Fibroblast of lung (primary cell): ENCODE measurements at regions not wholly inside any gene's neighbourhood (a gene's known extent, or its start where the extent isn't known, plus 50 kb on each side); places are given as distances from the start of the nearest gene placed in this dataset.
"Not testable (repeated sequence)": the region's sequence is repeated elsewhere in the genome, so short reads cannot be mapped to it uniquely, and the experiment has no call there.

Experiments
- DNase-seq, 2 donors: peaks; one replicate each; pipeline versions ENCODE4 v3.0.0 to v3.0.0-alpha.2; 2010; ENCODE audit warnings: low read depth in 2 of 2
- H2AFZ ChIP-seq: 2 replicates; pipeline ENCODE4 v1.5.1; 2012; ENCODE audit warnings: low read length, control low read depth, inconsistent platforms
- H3K27ac ChIP-seq: 2 replicates; pipeline ENCODE4 v1.5.1; 2011; ENCODE audit warnings: low read length, control low read depth; ENCODE audit not compliant: insufficient read depth
- H3K27me3 ChIP-seq: 2 replicates; pipeline ENCODE4 v1.5.1; 2011; ENCODE audit warnings: mild to moderate bottlenecking, low read length; ENCODE audit not compliant: control insufficient read depth, insufficient read depth
- H3K36me3 ChIP-seq: 2 replicates; pipeline ENCODE4 v1.5.1; 2011; ENCODE audit warnings: low read length; ENCODE audit not compliant: control insufficient read depth, insufficient read depth
- H3K4me1 ChIP-seq: 2 replicates; pipeline ENCODE4 v1.5.1; 2011; ENCODE audit warnings: low read length; ENCODE audit not compliant: control insufficient read depth, insufficient read depth; ENCODE audit errors: extremely low read depth
- H3K4me2 ChIP-seq: 2 replicates; pipeline ENCODE4 v1.5.1; 2011; ENCODE audit warnings: low read length, control low read depth; ENCODE audit not compliant: insufficient read depth; ENCODE audit errors: extremely low read depth
- H3K4me3 ChIP-seq, 4 experiments: fragments of 200-600 bp in 1 of 4; sonication (generic) in 1 of 4; replicated peaks in 1 of 4; 2 replicates each; pipeline ENCODE4 v1.5.1; 2011 to 2016; ENCODE audit warnings: low read length in 4 of 4, low read depth in 3 of 4, mild to moderate bottlenecking in 3 of 4, control low read depth in 2 of 4, inconsistent platforms in 1 of 4, mixed read lengths in 1 of 4; ENCODE audit not compliant: insufficient read depth in 1 of 4; ENCODE audit errors: control extremely low read depth in 1 of 4
- H3K79me2 ChIP-seq: 2 replicates; pipeline ENCODE4 v1.5.1; 2012; ENCODE audit warnings: mild to moderate bottlenecking, low read length, inconsistent platforms; ENCODE audit not compliant: control insufficient read depth, insufficient read depth
- H3K9ac ChIP-seq: 2 replicates; pipeline ENCODE4 v1.5.1; 2011; ENCODE audit warnings: mild to moderate bottlenecking, low read length, control low read depth; ENCODE audit not compliant: insufficient read depth
- H3K9me3 ChIP-seq: 2 replicates; pipeline ENCODE4 v1.5.1; 2012; ENCODE audit warnings: low read depth, low read length; ENCODE audit not compliant: control insufficient read depth, insufficient read depth
- H4K20me1 ChIP-seq: 2 replicates; pipeline ENCODE4 v1.5.1; 2011; ENCODE audit warnings: low read length; ENCODE audit not compliant: control insufficient read depth, insufficient read depth; ENCODE audit errors: extremely low read depth
- EZH2 ChIP-seq: IDR thresholded peaks from 2 replicates; pipeline ENCODE4 v1.5.1; 2012; ENCODE audit warnings: low read length, control low read depth, mild to moderate bottlenecking; ENCODE audit errors: missing control alignments
- TF ChIP-seq, protein P1 (sequence below), 2 donors: IDR thresholded peaks in 1 of 2; conservative IDR thresholded peaks in 1 of 2; 1 replicate in 1 of 2; 2 replicates in 1 of 2; pipeline ENCODE4 v1.5.1; 2011 to 2012; ENCODE audit warnings: low read length in 2 of 2, control low read depth in 1 of 2, inconsistent platforms in 1 of 2, low read depth in 1 of 2, mild to moderate bottlenecking in 1 of 2

DNA sequence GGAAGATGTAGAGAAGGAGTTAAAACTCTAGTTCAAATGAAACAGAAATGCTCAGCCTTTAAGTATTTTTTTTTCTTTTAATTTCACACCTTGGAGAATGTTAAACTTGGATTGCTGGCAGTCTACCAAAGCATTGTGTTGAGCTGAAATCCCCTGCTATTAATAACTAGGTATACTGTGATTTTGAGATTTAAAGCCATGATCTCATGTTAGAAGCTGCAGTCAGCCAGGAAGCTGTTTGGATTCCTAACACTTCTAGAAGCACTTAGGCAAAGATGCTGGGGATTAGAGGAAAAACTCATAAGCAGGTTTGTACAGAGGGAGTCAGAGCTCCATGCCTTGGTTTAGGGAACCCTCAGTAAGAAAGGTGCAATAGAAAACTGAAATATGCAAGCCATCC is 141.4 kb downstream of the KIF4B start:
- Histone ChIP-seq H3K9me3 (no peaks in the 10 kb centered on the region), H3K27ac (no peak overlapping the region), H3K9ac (no peak overlapping the region), H3K4me2 (no peak overlapping the region), H4K20me1 (no peaks in the 10 kb centered on the region), H3K4me3 (no peak overlapping the region), H2AFZ (no peak overlapping the region), H3K4me1 (no peaks in the 10 kb centered on the region), H3K36me3 (no peaks in the 10 kb centered on the region), H3K27me3 (no peaks in the 10 kb centered on the region), H3K79me2 (no peaks in the 10 kb centered on the region)
- TF ChIP-seq, protein P1, sequence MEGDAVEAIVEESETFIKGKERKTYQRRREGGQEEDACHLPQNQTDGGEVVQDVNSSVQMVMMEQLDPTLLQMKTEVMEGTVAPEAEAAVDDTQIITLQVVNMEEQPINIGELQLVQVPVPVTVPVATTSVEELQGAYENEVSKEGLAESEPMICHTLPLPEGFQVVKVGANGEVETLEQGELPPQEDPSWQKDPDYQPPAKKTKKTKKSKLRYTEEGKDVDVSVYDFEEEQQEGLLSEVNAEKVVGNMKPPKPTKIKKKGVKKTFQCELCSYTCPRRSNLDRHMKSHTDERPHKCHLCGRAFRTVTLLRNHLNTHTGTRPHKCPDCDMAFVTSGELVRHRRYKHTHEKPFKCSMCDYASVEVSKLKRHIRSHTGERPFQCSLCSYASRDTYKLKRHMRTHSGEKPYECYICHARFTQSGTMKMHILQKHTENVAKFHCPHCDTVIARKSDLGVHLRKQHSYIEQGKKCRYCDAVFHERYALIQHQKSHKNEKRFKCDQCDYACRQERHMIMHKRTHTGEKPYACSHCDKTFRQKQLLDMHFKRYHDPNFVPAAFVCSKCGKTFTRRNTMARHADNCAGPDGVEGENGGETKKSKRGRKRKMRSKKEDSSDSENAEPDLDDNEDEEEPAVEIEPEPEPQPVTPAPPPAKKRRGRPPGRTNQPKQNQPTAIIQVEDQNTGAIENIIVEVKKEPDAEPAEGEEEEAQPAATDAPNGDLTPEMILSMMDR (conservative IDR thresholded peaks at IDR 0.05 in 1 of 2, IDR thresholded peaks at IDR 0.05 in 1 of 2; ENCODE audit: low read depth in 1 of 2, low read length in 2 of 2), result no peak
- TF ChIP-seq EZH2, result no peak
- no peak for DNase-seq

DNA sequence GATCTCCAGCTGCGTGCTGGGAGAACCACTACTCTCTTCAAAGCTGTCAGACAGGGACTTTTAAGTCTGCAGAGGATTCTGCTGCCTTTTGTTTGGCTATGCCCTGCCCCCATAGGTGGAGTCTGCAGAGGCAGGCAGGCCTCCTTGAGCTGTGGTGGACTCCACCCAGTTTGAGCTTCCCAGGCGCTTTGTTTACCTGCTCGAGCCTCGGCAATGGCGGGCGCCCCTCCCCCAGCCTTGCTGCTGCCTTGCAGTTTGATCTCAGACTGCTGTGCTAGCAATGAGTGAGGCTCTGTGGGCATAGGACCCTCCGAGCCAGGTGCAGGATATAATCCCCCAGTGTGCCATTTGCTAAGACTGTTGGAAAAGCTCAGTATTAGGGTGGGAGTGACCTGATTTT is 149.5 kb downstream of the KIF4B start:
- not testable (repeated sequence) for H3K4me3 ChIP-seq, DNase-seq, H2AFZ ChIP-seq, H3K9ac ChIP-seq, H3K27me3 ChIP-seq, H3K36me3 ChIP-seq, H3K27ac ChIP-seq, H4K20me1 ChIP-seq, H3K79me2 ChIP-seq, H3K9me3 ChIP-seq, H3K4me2 ChIP-seq, H3K4me1 ChIP-seq

DNA sequence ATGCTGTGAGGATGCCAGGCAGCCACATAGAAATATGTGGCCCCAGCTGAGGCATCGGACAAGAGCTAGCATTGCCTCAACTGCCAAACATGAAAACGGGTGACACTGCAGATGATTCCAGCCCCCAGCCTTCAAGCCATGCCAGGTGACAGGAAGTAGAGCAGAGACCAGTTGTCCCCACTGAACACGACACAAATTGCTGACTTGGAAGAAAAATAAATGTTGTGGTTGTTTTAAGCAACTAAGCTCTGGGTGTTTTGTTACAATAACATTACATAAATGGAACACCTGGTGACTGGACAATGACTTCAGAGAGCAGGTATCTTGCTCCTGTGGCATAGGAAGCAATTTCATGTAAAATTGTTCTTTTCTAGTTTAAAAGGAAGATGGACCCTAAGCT is 154.2 kb downstream of the KIF4B start:
- Histone ChIP-seq H4K20me1 (no peaks in the 10 kb centered on the region), H3K4me2 (no peak overlapping the region), H3K27ac (no peak overlapping the region), H3K9me3 (no peaks in the 10 kb centered on the region), H3K36me3 (no peaks in the 10 kb centered on the region), H3K4me3 (no peak overlapping the region), H2AFZ (no peak overlapping the region), H3K9ac (no peak overlapping the region), H3K79me2 (no peaks in the 10 kb centered on the region), H3K4me1 (no peaks in the 10 kb centered on the region), H3K27me3 (no peaks in the 10 kb centered on the region)
- no peak for DNase-seq
- no peak for TF ChIP-seq EZH2
- TF ChIP-seq, protein P1 (conservative IDR thresholded peaks at IDR 0.05 in 1 of 2, IDR thresholded peaks at IDR 0.05 in 1 of 2; ENCODE audit: low read depth in 1 of 2, low read length in 2 of 2), result no peak

DNA sequence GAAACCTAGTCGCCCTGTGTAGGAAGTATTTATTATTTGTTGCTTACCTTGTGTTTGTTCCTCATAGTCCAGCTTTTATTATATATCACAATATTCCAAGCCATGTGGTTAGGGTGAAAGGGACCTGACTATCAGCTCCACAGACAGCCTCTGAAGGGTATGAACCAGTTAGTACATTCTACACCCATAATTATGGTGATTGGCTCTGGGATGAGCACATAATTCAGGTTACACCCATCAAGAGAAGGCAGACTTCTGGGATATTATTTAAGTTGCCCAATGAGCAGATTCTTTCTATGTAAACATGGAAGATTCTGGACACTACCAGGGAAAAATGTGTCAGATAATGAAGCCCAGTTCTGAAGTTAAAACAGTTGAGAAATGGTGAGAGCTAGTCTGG is 168.0 kb downstream of the KIF4B start:
- no peaks in the 10 kb centered on the region for H3K27me3 ChIP-seq
- H3K9ac ChIP-seq, result no peak overlapping the region
- no peak overlapping the region for H3K4me2 ChIP-seq
- H3K4me1 ChIP-seq, result no peaks in the 10 kb centered on the region
- DNase-seq, result no peak
- H3K27ac ChIP-seq, result no peak overlapping the region
- H3K4me3 ChIP-seq, result no peak overlapping the region
- H3K9me3 ChIP-seq, result no peaks in the 10 kb centered on the region
- no peaks in the 10 kb centered on the region for H4K20me1 ChIP-seq
- no peak for TF ChIP-seq EZH2
- TF ChIP-seq, protein P1 (conservative IDR thresholded peaks at IDR 0.05 in 1 of 2, IDR thresholded peaks at IDR 0.05 in 1 of 2; ENCODE audit: low read depth in 1 of 2, low read length in 2 of 2), result no peak
- H3K79me2 ChIP-seq, result no peaks in the 10 kb centered on the region
- no peak overlapping the region for H2AFZ ChIP-seq
- no peaks in the 10 kb centered on the region for H3K36me3 ChIP-seq
